RPMI7951 (cell line): ENCODE measurements at regions not wholly inside any gene's neighbourhood (a gene's known extent, or its start where the extent isn't known, plus 50 kb on each side); places are given as distances from the start of the nearest gene placed in this dataset.
"Not testable (repeated sequence)": the region's sequence is repeated elsewhere in the genome, so short reads cannot be mapped to it uniquely, and the experiment has no call there.

Experiments used
- DNase-seq: peaks from one replicate; pipeline ENCODE4 v3.0.0-alpha.2; 2012; ENCODE audit warnings: low read depth

DNA sequence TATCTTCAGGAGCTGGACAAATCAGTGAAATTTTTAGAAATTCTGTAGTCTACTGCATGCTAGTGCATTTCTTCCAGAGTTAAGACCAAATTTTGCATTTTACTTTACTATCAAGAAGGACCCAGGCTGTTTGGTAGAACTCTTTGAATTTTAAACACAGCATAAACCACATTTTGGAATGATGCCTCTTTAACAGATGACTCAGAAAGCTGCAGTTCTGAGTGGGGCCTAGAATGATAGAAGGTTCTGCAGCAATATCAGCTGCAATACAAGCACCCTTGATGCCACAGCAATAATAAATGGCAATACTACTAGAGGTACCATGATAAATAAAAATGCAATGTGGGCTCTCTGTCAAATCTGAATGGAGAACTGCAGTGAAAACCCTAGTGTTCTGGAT is 198.7 kb downstream of the TMA16 start:
- DNase-seq, result peak; percentile 10

DNA sequence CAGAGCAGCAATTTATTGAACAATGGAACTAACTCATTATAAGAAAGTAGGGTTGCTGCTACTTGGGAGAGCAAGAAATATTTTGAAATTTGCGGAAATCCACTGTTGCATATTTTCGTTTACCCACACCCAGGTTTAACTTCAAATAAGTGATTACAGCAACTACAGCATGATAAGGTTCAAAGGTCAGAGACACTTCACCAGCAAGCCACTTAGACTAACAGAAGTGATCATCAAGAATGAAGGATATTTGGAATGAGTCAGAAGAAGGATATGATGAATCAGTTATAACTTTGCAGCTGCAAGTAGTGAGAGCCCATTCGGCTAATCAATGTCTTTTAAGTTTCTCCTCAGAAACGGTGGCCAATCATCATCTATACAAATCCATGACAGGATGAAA is 199.3 kb downstream of the TMA16 start:
- DNase-seq, result peak; percentile 36

DNA sequence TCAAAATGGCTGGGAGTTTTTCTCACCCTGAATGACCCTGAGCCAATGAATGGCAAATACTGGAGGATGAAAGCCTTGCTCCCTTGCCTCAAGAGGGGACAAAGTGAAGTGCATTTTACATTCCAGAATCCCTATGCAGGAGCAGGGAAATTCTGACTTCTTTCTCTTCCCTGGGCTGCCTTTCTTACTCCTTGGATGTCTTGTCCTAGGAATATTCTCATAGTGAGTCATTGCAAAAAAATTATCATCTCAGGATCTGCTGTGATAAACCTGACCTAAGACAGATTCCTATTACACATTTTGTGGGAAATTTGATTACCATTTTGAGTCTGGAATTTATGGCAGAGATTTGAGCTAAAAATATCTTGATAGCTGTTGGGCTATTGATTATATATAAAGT is 199.9 kb downstream of the TMA16 start:
- peak; percentile 59 for DNase-seq

DNA sequence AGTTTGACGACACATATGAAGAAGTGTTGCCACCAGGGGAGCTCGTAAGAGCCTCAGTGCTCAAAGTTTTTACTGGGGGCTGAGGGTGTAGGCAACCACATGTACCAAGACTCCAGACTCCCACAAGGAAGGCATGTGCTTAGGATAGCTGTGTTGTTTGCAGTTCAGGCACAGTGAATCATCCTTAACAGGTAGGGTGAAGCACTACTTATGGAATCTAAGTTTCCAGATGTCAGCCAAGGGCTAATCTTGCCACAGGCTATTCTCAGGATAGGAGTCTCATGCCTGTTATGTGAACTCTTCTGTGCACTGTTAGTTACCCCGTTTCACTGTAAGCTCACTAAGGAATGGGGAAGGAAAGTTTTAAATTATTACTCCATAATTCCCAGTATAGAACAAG is 202.6 kb downstream of the TMA16 start:
- DNase-seq, result peak; percentile 58

DNA sequence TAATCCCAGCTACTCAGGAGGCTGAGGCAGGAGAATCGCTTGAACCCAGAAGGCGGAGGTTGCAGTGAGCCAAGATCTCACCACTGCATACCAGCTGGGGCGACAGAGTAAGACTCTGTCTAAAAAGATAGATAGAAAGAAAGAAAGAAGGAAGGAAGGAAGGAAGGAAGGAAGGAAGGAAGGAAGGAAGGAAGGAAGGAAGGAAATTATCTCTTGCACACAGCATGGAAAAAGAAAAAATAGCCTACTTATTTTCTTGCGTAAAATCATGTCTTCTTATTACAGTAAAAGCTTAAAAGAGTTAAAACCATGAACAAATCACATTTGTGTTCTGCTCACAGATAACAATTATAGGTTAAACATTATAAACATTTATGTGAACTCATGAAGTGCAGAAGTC is 205.9 kb downstream of the TMA16 start:
- DNase-seq, result not testable (repeated sequence)

DNA sequence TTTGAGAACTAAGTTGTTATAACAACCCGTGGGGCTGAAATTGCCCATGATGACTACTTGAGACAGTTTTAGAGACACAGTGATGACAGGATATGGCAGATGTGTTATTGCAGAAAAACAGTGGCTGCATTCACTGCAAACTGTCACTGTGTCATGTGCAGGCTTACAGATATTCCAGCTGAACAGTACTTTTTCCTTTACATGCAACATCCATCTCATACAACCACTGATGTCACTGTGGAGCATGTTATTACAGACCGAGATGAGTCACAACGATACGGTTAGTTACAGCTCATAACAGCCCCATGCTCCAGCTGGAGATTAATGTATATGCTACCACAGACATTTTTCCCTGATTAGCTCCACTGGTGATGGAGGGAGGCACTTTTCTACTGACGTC is 207.4 kb downstream of the TMA16 start:
- peak; percentile 61 for DNase-seq

DNA sequence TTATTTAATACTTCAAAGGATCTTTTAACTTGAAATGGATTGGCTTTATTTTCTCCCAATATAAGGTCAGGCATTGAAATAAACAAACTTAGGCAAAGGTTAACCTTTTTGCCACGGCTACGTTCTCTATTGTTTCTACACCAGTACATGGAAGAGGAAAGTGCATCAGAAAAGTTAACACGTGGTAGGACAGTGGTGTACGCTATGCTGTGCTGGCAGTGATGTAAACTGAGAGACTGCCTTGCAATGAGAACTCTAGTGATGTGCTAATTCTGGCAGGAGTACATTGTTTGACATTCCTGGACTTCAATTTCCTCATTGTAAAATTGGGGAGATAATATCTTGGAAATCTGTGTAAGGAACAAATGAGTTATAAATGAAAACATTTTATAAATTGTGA is 208.2 kb downstream of the TMA16 start:
- no peak for DNase-seq

DNA sequence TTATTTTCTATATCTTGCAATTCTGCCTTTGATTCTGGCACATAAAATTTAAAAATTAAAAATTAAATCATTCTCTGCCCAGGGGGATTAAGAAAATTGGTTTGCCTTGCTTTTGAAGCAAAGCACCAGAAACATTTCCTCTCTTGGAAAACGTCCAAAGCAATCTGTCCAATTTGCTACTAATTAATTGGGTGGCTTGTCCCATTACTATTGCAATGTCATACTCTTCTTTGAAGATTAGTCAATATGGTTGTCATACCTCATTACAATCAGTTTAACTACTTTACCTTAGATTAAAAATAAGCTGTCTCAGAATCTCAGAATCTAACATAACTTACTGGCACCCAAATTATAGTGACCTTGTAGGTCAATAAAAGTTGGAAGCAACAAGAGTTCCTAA is 208.8 kb downstream of the TMA16 start:
- DNase-seq, result no peak

DNA sequence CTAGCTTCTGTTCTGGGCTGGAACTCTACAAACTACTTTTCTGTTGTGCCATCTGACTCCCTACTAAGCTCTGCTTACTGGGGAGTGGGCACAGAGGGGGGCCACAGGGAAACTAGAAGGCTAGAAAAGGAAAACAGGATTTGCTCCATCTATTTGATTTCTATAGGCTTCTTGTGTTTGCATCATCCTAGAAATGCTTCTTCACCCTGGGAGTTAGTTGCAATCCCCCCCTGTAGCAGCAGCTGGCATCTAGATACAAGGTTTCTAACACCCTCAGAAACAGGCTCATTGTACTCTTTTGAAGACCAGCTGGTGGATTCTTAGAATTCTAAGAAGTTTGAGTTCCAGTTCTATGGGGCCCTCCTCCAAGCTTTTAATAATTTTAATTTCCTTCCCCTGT is 213.4 kb downstream of the TMA16 start:
- no peak for DNase-seq

DNA sequence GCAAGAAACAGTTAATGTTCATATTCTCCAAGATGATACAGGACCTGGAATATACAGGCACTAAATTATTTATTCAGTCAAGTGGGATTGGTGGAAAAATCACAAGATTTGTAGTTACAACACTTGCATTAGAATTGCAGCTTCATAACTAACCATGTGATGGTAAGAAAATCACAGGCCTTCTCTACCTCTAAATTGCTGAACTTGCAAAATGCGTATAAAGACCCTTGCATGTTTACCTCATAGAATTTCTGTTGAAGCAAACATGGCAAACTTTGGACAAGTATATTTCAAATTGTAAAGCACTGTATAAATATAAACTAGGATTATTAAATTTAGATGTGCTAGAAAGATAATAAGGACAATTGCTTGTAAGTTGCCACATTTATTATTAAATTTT is 215.1 kb downstream of the TMA16 start:
- DNase-seq, result no peak

DNA sequence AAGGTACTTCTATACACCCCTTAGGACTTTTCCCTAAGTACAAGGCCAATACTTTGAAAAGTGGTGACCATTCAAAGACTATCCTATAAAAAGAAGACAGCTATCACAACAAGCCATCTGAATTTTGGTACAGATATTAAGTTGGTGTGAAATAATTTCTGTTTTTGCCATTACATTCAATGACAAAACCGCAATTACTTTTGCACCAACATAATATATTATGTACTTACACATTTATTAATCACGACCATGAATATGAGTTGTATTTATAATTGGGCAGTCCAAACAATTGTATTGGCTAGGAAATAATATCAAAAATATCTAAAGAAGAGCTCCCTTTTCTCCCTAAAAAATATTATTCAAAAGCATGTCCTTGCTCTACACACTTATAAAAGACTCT is 215.7 kb downstream of the TMA16 start:
- no peak for DNase-seq

DNA sequence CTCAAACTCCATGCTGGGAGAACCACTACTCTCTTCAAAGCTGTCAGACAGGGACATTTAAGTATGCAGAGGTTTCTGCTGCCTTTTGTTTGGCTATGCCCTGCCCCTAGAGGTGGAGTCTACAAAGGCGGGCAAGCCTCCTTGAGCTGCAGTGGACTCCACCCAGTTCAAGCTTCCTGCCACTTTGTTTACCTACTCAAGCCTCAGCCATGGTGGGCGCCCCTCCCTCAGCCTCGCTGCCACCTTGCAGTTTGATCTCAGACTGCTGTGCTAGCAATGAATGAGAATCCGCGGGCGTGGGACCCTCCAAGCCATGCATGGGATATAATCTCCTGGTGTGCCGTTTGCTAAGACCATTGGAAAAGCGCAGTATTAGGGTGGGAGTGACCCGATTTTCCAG is 230.0 kb downstream of the TMA16 start:
- not testable (repeated sequence) for DNase-seq

DNA sequence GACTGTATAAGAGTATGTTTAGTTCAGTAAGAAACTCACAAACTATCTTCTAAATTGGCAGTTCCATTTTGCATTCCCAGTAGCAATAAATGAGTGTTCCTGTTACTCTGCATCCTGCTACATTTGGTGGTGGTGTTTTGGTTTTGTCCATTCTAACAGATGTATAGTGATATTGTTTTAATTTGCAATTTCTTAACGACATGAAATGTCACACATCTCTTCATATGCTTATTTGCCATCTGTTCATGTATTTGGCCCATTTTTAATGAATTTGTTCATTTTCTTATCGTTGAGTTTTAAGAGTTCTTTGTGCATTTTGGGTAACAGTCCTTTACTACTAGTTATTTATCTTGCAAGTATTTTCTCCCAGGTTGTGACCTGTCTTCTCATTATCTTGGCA is 232.2 kb downstream of the TMA16 start:
- DNase-seq, result no peak

DNA sequence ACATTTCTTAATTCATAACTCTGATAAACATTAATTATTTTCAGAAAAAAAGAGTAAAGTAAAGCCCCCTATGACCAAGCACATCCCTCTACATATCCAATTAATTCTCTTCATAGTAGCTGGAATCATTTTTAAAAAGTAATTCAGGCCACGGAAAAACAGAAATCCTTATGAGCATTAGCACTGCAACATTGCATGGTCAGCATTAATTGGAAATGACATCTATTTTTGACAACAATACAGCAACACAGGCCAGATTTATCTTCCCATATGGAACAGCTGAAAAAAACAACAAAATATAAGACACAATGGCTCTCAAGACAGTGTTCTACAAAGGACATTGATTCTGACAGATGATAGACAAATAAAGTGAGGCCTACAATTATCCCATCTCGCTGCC is 236.6 kb downstream of the TMA16 start:
- DNase-seq, result no peak

DNA sequence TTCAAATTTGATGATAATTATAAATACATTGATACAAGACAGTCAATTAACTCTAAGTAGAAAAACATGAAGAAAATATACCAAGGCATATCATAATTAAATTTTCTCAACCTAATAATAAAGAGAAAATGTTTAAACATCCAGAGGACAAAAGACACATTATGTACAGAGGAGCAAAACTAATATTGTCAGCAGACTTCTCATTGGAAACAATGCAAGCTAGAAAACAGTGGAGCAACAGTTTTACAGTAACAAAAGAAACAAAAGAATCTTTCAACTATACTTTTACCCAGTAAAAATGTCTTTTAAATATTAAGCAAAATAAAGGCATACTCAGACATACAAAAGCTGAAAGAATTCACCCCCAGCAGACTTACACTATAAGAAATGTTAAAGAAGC is 238.0 kb downstream of the TMA16 start:
- no peak for DNase-seq

DNA sequence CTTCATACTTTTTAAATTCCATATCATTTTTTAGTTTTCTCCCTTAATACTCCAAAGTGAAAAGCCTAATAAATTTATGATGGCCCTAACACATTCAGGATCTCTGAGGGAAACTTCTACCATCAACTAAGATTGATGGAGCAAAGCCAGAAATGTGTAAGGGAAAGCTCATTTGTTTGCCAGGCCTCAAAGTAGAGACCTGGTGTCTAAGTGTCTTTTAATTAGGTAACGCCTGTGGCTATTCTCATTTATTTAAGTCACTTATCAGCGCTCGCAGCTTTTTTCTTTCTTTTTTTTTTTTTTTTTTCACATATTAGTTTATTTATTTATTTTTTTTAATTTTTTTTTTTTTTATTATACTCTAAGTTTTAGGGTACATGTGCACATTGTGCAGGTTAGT is 242.4 kb downstream of the TMA16 start:
- no peak for DNase-seq

DNA sequence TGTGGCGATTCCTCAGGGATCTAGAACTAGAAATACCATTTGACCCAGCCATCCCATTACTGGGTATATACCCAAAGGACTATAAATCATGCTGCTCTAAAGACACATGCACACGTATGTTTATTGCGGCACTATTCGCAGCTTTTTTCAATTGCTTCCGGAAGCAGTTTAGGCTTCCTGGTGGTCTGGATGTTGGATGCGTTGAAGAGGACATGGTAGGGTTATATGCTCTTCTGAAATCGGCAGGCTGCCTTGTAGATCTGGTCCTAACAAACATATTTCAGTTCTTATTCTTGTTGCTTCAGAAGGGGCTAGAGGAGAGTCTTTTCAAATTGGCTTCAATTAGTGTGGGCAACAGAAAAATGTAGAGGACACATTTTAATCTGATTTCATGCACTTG is 243.4 kb downstream of the TMA16 start:
- DNase-seq, result not testable (repeated sequence)

DNA sequence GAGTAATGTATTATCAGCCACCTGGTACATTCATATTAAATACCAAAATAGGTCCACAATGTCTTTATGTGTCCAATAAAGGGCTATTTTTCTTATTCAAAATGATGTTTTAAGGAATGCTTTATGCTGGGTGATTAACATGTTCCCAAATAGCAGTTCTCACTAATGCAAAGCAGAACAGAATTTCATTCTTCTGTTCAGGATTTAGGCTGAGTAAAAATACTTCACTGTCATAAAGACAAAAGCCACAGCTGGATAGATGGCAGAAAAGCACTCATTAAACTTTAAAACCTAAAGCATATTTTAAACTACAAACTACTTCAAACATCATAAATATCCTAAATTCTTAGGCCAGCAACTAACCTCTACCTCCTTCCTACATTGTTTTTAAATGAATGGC is 244.0 kb downstream of the TMA16 start:
- no peak for DNase-seq

DNA sequence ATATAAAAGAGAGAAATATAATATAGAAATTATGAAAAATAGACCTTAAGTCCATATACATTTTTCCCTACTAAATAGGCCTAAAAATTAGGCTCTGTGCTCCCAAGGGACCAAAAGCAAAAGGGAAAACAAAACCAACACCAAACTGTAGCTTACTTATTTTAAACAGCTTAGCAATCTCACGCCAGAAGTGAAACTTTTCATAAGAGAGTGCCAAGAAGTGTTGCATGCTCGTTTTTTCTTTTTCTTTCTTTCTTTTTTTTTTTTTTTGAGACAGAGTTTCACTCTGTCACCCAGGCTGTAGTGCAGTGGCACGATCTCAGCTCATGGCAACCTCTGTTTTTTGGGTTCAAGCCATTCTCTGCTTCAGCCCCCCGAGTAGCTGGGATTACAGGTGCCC is 250.4 kb downstream of the TMA16 start:
- DNase-seq, result no peak

DNA sequence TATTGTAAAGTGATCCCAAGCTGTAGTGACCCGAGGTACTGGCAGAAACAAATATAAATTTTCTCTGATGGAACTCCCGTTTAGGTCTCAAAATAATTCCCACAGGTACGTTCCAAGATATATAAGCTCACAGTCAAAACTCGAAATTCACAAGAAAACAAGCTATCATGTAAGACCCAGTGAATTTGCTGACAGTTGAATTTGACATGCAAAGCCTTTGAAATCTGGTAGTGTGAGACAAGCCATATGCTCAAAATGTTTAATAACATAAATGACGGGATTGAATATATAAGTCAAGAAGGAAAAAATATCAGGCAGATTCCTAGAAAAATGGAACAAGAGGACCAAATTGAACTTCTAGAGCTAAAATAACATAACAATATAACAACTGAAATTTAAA is 252.8 kb downstream of the TMA16 start:
- DNase-seq, result no peak

DNA sequence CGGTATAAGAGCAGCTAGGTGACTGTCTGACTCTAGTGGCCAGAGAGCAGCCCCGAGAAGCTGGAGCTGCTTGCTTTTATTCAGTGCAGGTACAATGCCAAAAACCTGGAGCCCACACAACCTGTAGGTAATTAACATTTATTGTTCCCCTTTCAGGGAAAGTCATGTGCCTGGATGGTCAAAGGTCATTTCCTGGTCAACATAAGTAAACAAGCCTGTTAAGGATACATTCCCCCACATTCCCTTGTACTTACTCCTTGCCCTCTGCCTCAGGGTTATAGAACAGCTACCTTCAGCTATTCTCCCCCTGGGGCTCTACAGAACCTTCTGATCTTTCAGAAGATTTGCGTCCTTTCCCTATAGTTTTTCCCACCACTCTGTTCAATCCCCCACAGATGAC is 253.4 kb downstream of the TMA16 start:
- DNase-seq, result no peak

DNA sequence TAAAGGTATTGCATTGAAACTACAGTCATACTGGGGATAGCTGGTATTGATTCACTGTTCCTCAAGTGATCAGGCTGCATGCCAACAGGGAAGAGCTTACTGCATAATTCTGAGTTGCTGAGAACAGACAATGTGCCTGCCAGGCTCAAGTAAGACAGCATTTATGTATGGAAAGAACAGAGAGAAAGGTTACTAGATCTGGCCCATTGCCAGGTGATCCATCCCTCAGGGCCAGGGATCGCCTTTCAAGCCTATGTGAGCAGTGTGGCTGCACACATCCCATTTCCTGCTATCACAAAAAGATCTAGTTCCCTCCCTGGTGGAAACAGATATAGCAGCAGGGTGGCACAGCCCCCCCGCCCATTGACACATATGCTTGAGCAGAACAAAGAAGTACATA is 254.0 kb downstream of the TMA16 start:
- peak; percentile 26 for DNase-seq

DNA sequence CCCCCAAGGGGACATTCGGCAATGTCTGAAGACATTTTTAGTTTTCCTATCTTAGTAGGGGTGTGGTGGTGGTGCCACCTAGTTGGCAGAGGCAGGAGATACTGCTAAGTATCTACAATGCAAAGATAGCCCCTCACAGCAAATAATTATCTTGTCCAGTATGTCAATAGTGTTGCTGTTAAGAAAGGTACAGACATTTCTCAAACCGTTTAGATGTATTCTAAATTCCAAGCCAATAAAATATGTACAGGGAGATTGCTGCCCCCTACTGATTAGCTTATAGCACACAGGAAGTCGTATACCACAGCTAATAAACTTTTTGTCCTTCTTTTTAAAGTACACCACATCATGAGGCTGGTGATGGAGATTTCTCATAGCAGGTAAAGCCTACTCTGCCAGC is 260.5 kb downstream of the TMA16 start:
- DNase-seq, result peak; percentile 4

DNA sequence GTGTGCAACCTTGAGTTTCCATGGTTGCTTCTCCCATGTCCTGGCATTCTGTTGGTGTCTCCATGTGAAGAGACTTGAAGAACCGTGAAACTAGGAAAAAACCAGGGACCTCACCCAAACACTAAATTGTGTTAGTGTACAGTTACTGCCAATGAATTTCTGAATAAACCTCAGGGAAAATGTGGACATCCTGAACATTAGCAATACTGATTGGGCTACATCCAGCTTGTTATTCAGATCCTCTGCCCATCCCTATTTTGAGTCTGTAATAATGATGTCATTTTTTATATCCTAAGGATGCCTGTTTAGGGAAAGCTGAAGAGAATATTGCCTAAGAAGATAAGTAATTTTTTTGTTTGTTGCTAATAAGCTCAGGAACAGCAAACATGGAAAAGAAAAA is 262.7 kb downstream of the TMA16 start:
- DNase-seq, result no peak

DNA sequence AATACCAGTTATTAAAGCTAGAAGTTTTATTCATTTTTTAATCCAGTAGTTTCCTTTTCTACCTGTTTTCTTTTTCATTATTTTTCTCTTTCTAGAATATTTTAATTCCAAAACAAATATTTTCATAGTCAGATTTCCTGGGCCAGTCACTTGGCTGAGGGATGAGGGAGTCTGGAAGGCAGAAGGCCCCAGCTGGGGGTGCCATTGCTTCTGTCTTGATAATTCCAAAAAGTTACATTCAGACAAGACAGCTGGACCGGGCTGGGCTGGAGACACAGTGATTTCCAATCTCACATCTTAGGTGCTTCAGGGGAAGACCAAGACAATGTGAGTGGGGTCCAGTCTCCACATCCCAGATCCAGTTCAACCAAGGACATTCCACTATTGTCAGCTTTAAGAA is 263.5 kb downstream of the TMA16 start:
- no peak for DNase-seq
